ENCODE measurements at regions not wholly inside any gene's neighbourhood (a gene's known extent, or its start where the extent isn't known, plus 50 kb on each side); places are given as distances from the start of the nearest gene placed in this dataset.

DNA sequence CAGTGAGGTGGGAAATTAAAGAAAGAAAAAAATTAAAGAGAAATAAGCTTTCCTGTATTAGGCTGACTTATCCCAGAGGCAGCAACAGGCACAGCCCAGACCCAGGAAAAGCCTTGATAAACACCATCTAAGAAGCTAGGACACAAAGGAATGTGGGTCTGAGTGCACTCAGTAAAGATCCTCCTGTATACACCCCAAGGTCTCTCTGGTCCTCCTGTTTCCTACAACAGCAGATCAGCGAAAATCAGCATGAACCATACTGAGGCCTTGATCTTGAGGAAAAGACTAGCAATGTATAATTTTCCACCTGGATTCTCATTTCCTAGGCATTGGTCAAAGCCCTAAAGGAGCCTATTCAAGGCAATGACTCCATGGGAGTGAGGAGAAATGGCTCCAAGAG is 486.3 kb upstream of the CCDC196 start:
- no peak overlapping the region for H3K9ac ChIP-seq (ENCODE audit: low read length)
- no peaks in the 10 kb centered on the region for H3K79me2 ChIP-seq (ENCODE audit: insufficient read depth, low read length)
- H3K4me3 ChIP-seq (ENCODE audit: insufficient read depth, low read length, poor library complexity, severe bottlenecking): no peak overlapping the region
- H3F3A ChIP-seq (ENCODE audit: insufficient read depth): no peaks in the 10 kb centered on the region
- no peak for TF ChIP-seq EZH2phosphoT487 (conservative IDR thresholded peaks at IDR 0.05; ENCODE audit: low read length)
- TF ChIP-seq, protein P1, sequence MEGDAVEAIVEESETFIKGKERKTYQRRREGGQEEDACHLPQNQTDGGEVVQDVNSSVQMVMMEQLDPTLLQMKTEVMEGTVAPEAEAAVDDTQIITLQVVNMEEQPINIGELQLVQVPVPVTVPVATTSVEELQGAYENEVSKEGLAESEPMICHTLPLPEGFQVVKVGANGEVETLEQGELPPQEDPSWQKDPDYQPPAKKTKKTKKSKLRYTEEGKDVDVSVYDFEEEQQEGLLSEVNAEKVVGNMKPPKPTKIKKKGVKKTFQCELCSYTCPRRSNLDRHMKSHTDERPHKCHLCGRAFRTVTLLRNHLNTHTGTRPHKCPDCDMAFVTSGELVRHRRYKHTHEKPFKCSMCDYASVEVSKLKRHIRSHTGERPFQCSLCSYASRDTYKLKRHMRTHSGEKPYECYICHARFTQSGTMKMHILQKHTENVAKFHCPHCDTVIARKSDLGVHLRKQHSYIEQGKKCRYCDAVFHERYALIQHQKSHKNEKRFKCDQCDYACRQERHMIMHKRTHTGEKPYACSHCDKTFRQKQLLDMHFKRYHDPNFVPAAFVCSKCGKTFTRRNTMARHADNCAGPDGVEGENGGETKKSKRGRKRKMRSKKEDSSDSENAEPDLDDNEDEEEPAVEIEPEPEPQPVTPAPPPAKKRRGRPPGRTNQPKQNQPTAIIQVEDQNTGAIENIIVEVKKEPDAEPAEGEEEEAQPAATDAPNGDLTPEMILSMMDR (IDR thresholded peaks at IDR 0.05; ENCODE audit: insufficient read depth, low read length, poor library complexity, severe bottlenecking): no peak
- no peak overlapping the region for H3K27ac ChIP-seq (ENCODE audit: low read depth, low read length)
- H3K27me3 ChIP-seq (ENCODE audit: low read length): 0 out of 2 replicates have a peak, but pooled peaks cover 3% of the 10 kb centered on the region
- no peaks in the 10 kb centered on the region for H4K20me1 ChIP-seq (ENCODE audit: low read depth, low read length)
- no peaks in the 10 kb centered on the region; the same call in 1 of the 2 replicates for H3K9me3 ChIP-seq (ENCODE audit: insufficient read depth, low read length)
- H3K9me2 ChIP-seq (replicated peaks; ENCODE audit: insufficient read depth, low read length): no peaks in the 10 kb centered on the region
- H2AFZ ChIP-seq (ENCODE audit: low read depth, low read length, severe bottlenecking): no peak overlapping the region
- no peaks in the 10 kb centered on the region for H3K36me3 ChIP-seq (ENCODE audit: low read length)
- no peak overlapping the region for H3K4me2 ChIP-seq (ENCODE audit: low read depth, low read length, poor library complexity, severe bottlenecking)

DNA sequence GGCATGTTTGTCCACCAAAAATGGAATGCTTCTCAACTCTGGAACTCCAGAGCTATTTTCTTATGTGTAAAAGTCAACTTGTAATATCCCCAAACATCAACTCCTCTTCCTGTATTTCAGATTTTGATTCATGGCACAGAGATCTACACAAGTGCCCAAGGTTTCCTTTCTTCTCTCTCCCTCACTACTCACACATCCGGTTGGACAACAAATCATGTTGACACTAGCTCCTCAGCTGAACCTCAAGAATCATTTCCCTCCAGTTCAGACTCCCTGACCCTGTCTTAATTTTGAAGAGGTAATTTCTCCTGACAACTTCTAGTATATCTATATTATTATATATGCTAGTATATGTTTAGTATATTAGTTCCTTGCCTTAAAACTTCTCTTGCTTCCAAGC is 485.4 kb upstream of the CCDC196 start:
- H3K27ac ChIP-seq (ENCODE audit: low read depth, low read length): no peak overlapping the region
- H3K9ac ChIP-seq (ENCODE audit: low read length): no peak overlapping the region
- 0 out of 2 replicates have a peak, but pooled peaks cover 3% of the 10 kb centered on the region for H3K27me3 ChIP-seq (ENCODE audit: low read length)
- H3F3A ChIP-seq (ENCODE audit: insufficient read depth): no peaks in the 10 kb centered on the region
- H4K20me1 ChIP-seq (ENCODE audit: low read depth, low read length): no peaks in the 10 kb centered on the region
- no peaks in the 10 kb centered on the region; the same call in 1 of the 2 replicates for H3K9me3 ChIP-seq (ENCODE audit: insufficient read depth, low read length)
- no peak overlapping the region for H3K4me2 ChIP-seq (ENCODE audit: low read depth, low read length, poor library complexity, severe bottlenecking)
- TF ChIP-seq, protein P1 (IDR thresholded peaks at IDR 0.05; ENCODE audit: insufficient read depth, low read length, poor library complexity, severe bottlenecking): no peak
- TF ChIP-seq EZH2phosphoT487 (conservative IDR thresholded peaks at IDR 0.05; ENCODE audit: low read length): no peak
- H3K4me3 ChIP-seq (ENCODE audit: insufficient read depth, low read length, poor library complexity, severe bottlenecking): no peak overlapping the region
- H3K36me3 ChIP-seq (ENCODE audit: low read length): no peaks in the 10 kb centered on the region
- no peaks in the 10 kb centered on the region for H3K79me2 ChIP-seq (ENCODE audit: insufficient read depth, low read length)
- H3K9me2 ChIP-seq (replicated peaks; ENCODE audit: insufficient read depth, low read length): no peaks in the 10 kb centered on the region
- H2AFZ ChIP-seq (ENCODE audit: low read depth, low read length, severe bottlenecking): no peak overlapping the region

DNA sequence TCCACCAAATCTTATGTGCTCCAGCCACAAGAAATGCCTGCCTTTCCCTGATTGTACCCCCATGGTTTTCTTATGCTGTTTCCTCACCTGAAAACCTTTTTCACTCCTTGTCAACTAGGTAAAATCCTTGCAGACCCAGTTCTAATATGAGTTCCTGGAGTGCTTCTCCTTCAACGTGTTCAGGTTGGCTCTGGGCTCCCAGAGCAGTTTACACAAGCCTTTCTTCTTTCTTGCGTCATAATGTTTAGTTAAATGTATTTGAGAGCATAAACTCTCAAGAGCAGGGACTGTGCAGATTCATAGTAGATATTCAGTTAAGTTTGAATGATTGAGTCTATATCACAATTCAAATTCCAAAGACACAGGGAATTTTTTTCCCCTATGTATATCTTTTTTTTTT is 484.8 kb upstream of the CCDC196 start:
- Histone ChIP-seq H4K20me1 (ENCODE audit: low read depth, low read length) (no peaks in the 10 kb centered on the region), H3K27me3 (ENCODE audit: low read length) (0 out of 2 replicates have a peak, but pooled peaks cover 3% of the 10 kb centered on the region), H3K9ac (ENCODE audit: low read length) (no peak overlapping the region), H3F3A (ENCODE audit: insufficient read depth) (no peaks in the 10 kb centered on the region), H3K9me2 (replicated peaks; ENCODE audit: insufficient read depth, low read length) (no peaks in the 10 kb centered on the region), H3K36me3 (ENCODE audit: low read length) (no peaks in the 10 kb centered on the region), H3K79me2 (ENCODE audit: insufficient read depth, low read length) (no peaks in the 10 kb centered on the region), H3K4me3 (ENCODE audit: insufficient read depth, low read length, poor library complexity, severe bottlenecking) (no peak overlapping the region), H3K9me3 (ENCODE audit: insufficient read depth, low read length) (no peaks in the 10 kb centered on the region; the same call in 1 of the 2 replicates), H3K4me2 (ENCODE audit: low read depth, low read length, poor library complexity, severe bottlenecking) (no peak overlapping the region), H2AFZ (ENCODE audit: low read depth, low read length, severe bottlenecking) (no peak overlapping the region), H3K27ac (ENCODE audit: low read depth, low read length) (no peak overlapping the region)
- no peak for TF ChIP-seq EZH2phosphoT487 (conservative IDR thresholded peaks at IDR 0.05; ENCODE audit: low read length)
- TF ChIP-seq, protein P1 (IDR thresholded peaks at IDR 0.05; ENCODE audit: insufficient read depth, low read length, poor library complexity, severe bottlenecking): no peak

Data from SU-DHL-6 (cell line).